Spleen (tissue), 7 donors: ENCODE measurements at regions not wholly inside any gene's neighbourhood (a gene's known extent, or its start where the extent isn't known, plus 50 kb on each side); places are given as distances from the start of the nearest gene placed in this dataset.

Experiments used
- POLR2A ChIP-seq, 3 donors: fragments of 450-650 bp; IDR thresholded peaks; one replicate each; pipeline ENCODE4 v1.5.1; 2017; ENCODE audit warnings: antibody characterized with exemption in 3 of 3, mild to moderate bottlenecking in 1 of 3
- TF ChIP-seq, protein P1 (sequence below), 11 experiments: fragments of 200-600 bp in 7 of 11; fragments of 450-650 bp in 4 of 11; sonication (generic) in 4 of 11; IDR thresholded peaks in 8 of 11; conservative IDR thresholded peaks in 3 of 11; 1 replicate in 7 of 11; 2 replicates in 4 of 11; pipeline versions ENCODE4 v1.4.0 to v1.8.0; 2016 to 2021; ENCODE audit warnings: antibody characterized with exemption in 11 of 11, inconsistent platforms in 4 of 11, mild to moderate bottlenecking in 1 of 11
- donor health status: DM: no; HTN: no; CAD: no; lungs with moderate emphysema.
- donor health status: DM: no; HTN: no; CAD: no.
- donor health status: DM: no; HTN: no; CAD: no.

DNA sequence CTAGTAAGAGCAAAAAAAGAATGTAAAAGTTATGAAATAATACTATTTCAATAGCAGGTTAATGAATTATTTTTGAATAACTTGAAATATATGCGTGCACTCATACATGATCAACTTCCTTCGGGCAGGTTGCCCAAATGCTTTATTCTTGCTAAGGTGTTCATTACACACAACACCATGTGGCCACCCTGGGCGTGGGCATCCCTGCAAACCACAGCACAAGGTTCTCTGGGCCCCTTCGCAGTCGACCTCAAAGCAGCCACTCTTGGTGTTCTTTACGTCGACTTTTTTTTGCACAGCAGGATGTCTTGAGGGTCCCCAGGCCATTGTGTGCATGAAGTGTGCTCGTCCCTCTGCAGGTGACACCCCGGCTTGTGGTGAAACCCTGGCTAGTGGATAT, 300.7 kb upstream of the PITRM1 start:
- TF ChIP-seq, protein P1, sequence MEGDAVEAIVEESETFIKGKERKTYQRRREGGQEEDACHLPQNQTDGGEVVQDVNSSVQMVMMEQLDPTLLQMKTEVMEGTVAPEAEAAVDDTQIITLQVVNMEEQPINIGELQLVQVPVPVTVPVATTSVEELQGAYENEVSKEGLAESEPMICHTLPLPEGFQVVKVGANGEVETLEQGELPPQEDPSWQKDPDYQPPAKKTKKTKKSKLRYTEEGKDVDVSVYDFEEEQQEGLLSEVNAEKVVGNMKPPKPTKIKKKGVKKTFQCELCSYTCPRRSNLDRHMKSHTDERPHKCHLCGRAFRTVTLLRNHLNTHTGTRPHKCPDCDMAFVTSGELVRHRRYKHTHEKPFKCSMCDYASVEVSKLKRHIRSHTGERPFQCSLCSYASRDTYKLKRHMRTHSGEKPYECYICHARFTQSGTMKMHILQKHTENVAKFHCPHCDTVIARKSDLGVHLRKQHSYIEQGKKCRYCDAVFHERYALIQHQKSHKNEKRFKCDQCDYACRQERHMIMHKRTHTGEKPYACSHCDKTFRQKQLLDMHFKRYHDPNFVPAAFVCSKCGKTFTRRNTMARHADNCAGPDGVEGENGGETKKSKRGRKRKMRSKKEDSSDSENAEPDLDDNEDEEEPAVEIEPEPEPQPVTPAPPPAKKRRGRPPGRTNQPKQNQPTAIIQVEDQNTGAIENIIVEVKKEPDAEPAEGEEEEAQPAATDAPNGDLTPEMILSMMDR (IDR thresholded peaks at IDR 0.05 in 8 of 11, conservative IDR thresholded peaks at IDR 0.05 in 3 of 11): no peak
- no peak for TF ChIP-seq POLR2A (IDR thresholded peaks at IDR 0.05)
